Glomerular visceral epithelial cell (primary cell): ENCODE measurements at regions not wholly inside any gene's neighbourhood (a gene's known extent, or its start where the extent isn't known, plus 50 kb on each side); places are given as distances from the start of the nearest gene placed in this dataset.
"Not testable (repeated sequence)": the region's sequence is repeated elsewhere in the genome, so short reads cannot be mapped to it uniquely, and the experiment has no call there.

Source experiments
- DNase-seq: peaks from one replicate; pipeline ENCODE4 v3.0.0-alpha.2; 2016; ENCODE audit errors: extremely low spot score

- no peak for DNase-seq
These were observed 779.1 kb upstream of the SEMA6D start for GRCh38 chr15:46938169-46938568.

- no peak for DNase-seq
These were observed 776.1 kb upstream of the SEMA6D start for GRCh38 chr15:46941241-46941640.

- DNase-seq = no peak
These were observed 770.4 kb upstream of the SEMA6D start for GRCh38 chr15:46946953-46947352.

GRCh38 chr15:46955576-46955975 is 761.7 kb upstream of the SEMA6D start:
- DNase-seq = no peak

GRCh38 chr15:46956456-46956855 is 760.8 kb upstream of the SEMA6D start:
- DNase-seq = no peak

GRCh38 chr15:46956881-46957280 is 760.4 kb upstream of the SEMA6D start:
- no peak for DNase-seq

GRCh38 chr15:46960581-46960980 is 756.7 kb upstream of the SEMA6D start:
- no peak for DNase-seq

GRCh38 chr15:46961795-46962194 is 755.5 kb upstream of the SEMA6D start:
- DNase-seq = no peak

GRCh38 chr15:46988055-46988454 is 729.2 kb upstream of the SEMA6D start:
- not testable (repeated sequence) for DNase-seq

GRCh38 chr15:46996359-46996758 is 720.9 kb upstream of the SEMA6D start:
- no peak for DNase-seq

GRCh38 chr15:46997501-46997900 is 719.8 kb upstream of the SEMA6D start:
- DNase-seq = no peak

- no peak for DNase-seq
These were observed 713.7 kb upstream of the SEMA6D start for GRCh38 chr15:47003568-47003967.

- DNase-seq = no peak
These were observed 703.9 kb upstream of the SEMA6D start for GRCh38 chr15:47013446-47013845.

- no peak for DNase-seq
These were observed 689.9 kb upstream of the SEMA6D start for GRCh38 chr15:47027322-47027946.

GRCh38 chr15:47035475-47036406 is 681.6 kb upstream of the SEMA6D start:
- no peak for DNase-seq

GRCh38 chr15:47037003-47037402 is 680.3 kb upstream of the SEMA6D start:
- no peak for DNase-seq

- no peak for DNase-seq
These were observed 678.1 kb upstream of the SEMA6D start for GRCh38 chr15:47039225-47039624.

- DNase-seq = no peak
These were observed 676.0 kb upstream of the SEMA6D start for GRCh38 chr15:47041301-47041700.

- not testable (repeated sequence) for DNase-seq
These were observed 669.3 kb upstream of the SEMA6D start for GRCh38 chr15:47047981-47048380.

GRCh38 chr15:47066392-47066791 is 650.9 kb upstream of the SEMA6D start:
- no peak for DNase-seq

- DNase-seq = not testable (repeated sequence)
These were observed 639.5 kb upstream of the SEMA6D start for GRCh38 chr15:47077846-47078245.

GRCh38 chr15:47095833-47096232 is 621.5 kb upstream of the SEMA6D start:
- DNase-seq = no peak

GRCh38 chr15:47098526-47098925 is 618.8 kb upstream of the SEMA6D start:
- not testable (repeated sequence) for DNase-seq
